Urinary bladder (tissue), 3 donors: ENCODE measurements at regions not wholly inside any gene's neighbourhood (a gene's known extent, or its start where the extent isn't known, plus 50 kb on each side); places are given as distances from the start of the nearest gene placed in this dataset.

ENCODE experiments used
- DNase-seq: peaks from one replicate; pipeline ENCODE4 v3.0.0-alpha.2; 2015; ENCODE audit errors: extremely low spot score
- H3K27ac ChIP-seq: one replicate; pipeline ENCODE4 v1.5.1; 2013; ENCODE audit warnings: low read depth, mild to moderate bottlenecking, moderate library complexity
- H3K36me3 ChIP-seq: one replicate; pipeline ENCODE4 v1.6.1; 2013; ENCODE audit warnings: mild to moderate bottlenecking, moderate library complexity; ENCODE audit not compliant: insufficient read depth
- H3K4me1 ChIP-seq: one replicate; pipeline ENCODE4 v1.6.1; 2013; ENCODE audit warnings: mild to moderate bottlenecking, moderate library complexity; ENCODE audit not compliant: insufficient read depth
- H3K4me3 ChIP-seq: one replicate; pipeline ENCODE4 v1.5.1; 2013; ENCODE audit warnings: low read depth, low read length
- WGBS: extraction: QIAGEN DNeasy Blood & Tissue Kit; methylation state at CpG from one replicate; pipeline ENCODE4 v1.1.7; 2013; 5-methylcytosine and 5-hydroxymethylcytosine counted together
- donor health status: healthy with polysubstance abuse.
- donor health status: healthy.

DNA sequence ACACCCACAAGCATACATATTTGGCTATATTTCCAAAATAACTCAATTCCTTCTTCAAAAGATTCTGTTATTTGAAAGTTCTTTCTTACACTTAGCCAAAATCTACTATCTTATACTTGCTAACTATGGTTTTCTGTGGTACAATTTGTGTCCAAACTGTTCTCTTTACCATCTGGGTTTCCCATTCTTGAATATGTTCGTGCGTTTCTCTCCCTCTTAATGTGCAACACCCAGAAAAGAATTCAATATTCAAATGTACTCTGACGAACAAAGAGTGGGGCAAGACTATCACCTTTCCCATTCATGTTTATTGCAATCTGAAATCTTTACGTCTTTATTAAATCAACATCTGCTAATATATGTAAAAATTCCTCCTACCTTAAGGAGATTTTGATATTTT, 912.7 kb downstream of the FAT4 start:
- WGBS = 95% methylated on average over 4 of the region's 4 CpGs
- no peak overlapping the region for H3K4me3 ChIP-seq
- DNase-seq = no peak
- H3K27ac ChIP-seq = no peak overlapping the region
- no peaks in the 10 kb centered on the region for H3K4me1 ChIP-seq
- no peaks in the 10 kb centered on the region for H3K36me3 ChIP-seq

GRCh38 chr4:126230269-126230668, 915.5 kb downstream of the FAT4 start:
- H3K4me1 ChIP-seq = no peaks in the 10 kb centered on the region
- WGBS = 97% methylated on average over 1 of the region's 1 CpG
- no peaks in the 10 kb centered on the region for H3K36me3 ChIP-seq
- no peak overlapping the region for H3K4me3 ChIP-seq
- no peak overlapping the region for H3K27ac ChIP-seq
- no peak for DNase-seq

DNA sequence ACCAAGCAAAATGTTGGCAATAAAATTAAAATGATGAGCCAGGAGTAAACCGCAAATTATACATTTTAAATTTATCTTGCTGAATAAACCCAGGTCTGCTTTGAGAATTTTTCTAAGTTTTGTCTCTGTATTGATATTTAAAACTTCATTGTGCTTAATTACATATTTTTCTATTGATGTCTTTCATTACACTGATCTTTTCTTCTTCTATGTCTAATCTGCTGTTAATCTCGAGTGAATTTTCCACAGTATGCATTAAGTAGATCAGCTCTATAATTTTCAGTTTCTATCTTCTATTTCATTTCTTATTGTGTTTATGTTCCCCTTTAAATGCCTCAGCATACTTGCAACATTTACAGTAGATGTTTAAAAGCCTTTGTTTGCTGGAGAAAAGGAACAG, 918.7 kb downstream of the FAT4 start:
- Histone ChIP-seq H3K4me1 (no peaks in the 10 kb centered on the region), H3K36me3 (no peaks in the 10 kb centered on the region), H3K4me3 (no peak overlapping the region), H3K27ac (no peak overlapping the region)
- DNase-seq = no peak
- 94% methylated on average over 2 of the region's 2 CpGs for WGBS

GRCh38 chr4:126238013-126238412, 923.3 kb downstream of the FAT4 start:
- DNase-seq = no peak
- Histone ChIP-seq H3K36me3 (no peaks in the 10 kb centered on the region), H3K27ac (no peak overlapping the region), H3K4me3 (no peak overlapping the region), H3K4me1 (no peaks in the 10 kb centered on the region)

DNA sequence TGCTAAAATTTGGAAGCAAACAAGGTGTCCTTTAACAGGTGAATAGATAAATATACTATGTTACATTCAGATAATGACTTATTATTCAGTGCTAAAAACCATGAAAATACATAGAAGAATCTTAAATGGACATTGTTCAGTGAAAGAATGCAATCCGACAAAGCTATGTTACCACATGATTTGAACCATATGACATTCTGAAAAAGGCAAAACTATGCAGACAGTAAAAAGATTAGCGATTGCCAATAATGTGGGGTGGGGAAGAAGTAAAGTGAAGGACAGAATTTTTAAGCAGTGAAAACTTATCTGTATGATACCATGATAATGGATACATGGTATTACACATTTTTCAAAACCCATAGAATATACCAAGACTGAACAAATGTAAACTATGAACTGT, 926.9 kb downstream of the FAT4 start:
- Histone ChIP-seq H3K27ac (no peak overlapping the region), H3K4me3 (no peak overlapping the region)
- WGBS = 63% methylated on average over 2 of the region's 2 CpGs

DNA sequence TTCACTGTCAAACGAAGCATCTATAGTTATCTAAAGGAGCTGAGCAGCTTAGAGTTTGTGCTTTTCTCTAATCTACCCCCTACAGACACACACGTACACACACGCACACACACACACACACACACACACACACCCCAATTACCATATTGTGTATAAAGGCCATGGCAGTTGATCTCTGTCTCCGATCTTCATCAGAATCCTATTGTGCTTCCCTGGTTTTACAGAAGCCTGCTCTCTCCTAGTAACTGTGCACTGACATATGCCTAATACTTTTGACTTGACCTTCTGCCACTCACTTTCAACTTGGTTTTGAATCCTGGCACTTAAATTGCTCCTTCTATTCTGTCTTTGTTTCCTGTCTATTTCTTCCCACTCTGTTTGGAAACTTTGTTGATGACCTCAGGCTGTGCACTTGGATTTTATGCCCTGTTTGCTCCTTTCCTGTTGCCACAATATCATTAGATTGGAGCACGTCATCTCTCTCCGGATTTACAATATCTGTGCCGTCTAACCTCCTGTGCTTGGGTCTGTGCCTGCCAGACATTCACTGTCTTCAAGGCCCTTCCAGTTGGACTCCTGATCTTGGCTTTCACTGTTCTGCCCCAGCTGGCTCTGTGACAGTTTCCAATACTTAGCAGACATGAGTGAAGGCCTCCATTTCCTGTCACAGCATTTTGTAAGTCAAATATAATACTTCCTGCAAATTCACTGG, 928.1 kb downstream of the FAT4 start:
- 61% methylated on average over 7 of the region's 7 CpGs for WGBS
- Histone ChIP-seq H3K4me1 (no peaks in the 10 kb centered on the region), H3K4me3 (no peak overlapping the region), H3K36me3 (no peaks in the 10 kb centered on the region), H3K27ac (no peak overlapping the region)
- no peak for DNase-seq

More for the DNA sequence above, 926.9 kb downstream of the FAT4 start:
- H3K4me1 ChIP-seq = no peaks in the 10 kb centered on the region
- H3K36me3 ChIP-seq = no peaks in the 10 kb centered on the region
- no peak for DNase-seq

DNA sequence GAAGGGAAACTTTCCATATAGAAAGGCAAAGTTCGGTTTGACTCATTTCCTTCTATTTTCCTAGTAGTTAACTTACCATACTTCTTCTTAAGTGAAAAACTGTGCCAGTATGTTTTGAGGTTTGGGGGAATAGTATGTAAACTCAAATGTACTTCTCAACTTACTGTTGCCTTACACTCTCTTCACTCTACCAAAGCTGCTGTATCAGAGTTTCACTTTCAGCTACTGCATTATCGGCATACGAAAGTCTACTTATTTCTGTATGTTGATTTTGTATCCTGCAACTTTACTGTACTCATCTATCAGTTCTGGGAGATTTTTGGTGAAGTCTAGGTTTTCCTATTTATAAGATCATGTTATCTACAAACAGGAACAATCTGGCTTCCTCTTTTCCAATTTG, 932.7 kb downstream of the FAT4 start:
- Histone ChIP-seq H3K36me3 (no peaks in the 10 kb centered on the region), H3K27ac (no peak overlapping the region), H3K4me3 (no peak overlapping the region), H3K4me1 (no peaks in the 10 kb centered on the region)
- no peak for DNase-seq
- 93% methylated on average over 3 of the region's 3 CpGs for WGBS

DNA sequence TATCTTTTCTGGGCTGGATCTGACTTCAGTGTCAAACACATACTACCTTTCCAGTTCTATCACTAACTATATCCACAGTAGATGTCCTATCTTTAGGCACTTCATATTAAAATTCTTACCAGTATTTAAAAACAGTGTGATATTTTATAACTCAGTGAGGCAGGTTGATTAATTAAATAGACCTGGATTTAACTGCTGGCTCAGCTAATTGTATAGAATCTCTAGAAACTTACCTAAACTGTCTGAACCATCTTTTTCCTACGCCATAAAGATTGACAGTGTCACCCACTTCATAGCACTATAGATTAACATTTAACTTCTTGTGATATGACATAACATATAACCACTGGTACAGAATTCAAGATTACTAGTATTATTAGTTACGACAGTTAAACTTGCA, 935.3 kb downstream of the FAT4 start:
- no peak for DNase-seq
- Histone ChIP-seq H3K36me3 (no peaks in the 10 kb centered on the region), H3K4me3 (no peak overlapping the region)

GRCh38 chr4:126251169-126251568, 936.4 kb downstream of the FAT4 start:
- no peak for DNase-seq
- Histone ChIP-seq H3K4me3 (no peak overlapping the region), H3K36me3 (no peaks in the 10 kb centered on the region), H3K4me1 (no peaks in the 10 kb centered on the region), H3K27ac (no peak overlapping the region)

More for the DNA sequence above, 935.3 kb downstream of the FAT4 start:
- H3K27ac ChIP-seq = no peak overlapping the region
- no peaks in the 10 kb centered on the region for H3K4me1 ChIP-seq
- 97% methylated on average over 2 of the region's 2 CpGs for WGBS

DNA sequence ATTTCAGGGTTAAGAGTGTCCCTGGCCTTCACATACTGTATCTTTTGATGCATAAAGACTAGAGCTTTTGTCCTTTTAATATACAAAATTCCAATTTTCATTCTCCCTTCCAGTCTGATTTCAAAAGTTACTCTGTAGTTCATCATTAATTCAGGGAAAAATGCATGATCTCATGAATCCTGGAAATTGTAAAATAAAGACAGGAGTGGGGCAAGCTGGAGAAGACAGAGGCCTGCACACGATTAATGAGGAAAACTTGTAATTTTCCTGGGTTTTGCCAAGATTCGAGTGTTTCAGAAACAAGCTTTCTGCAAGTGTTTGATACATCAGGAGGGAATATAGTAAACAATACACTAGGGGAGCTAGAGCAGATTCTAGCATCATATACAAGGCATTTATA, 947.9 kb downstream of the FAT4 start:
- 58% methylated on average over 2 of the region's 2 CpGs for WGBS
- DNase-seq = no peak
- H3K4me3 ChIP-seq = no peak overlapping the region
- no peak overlapping the region for H3K27ac ChIP-seq
- no peaks in the 10 kb centered on the region for H3K4me1 ChIP-seq
- H3K36me3 ChIP-seq = no peaks in the 10 kb centered on the region

DNA sequence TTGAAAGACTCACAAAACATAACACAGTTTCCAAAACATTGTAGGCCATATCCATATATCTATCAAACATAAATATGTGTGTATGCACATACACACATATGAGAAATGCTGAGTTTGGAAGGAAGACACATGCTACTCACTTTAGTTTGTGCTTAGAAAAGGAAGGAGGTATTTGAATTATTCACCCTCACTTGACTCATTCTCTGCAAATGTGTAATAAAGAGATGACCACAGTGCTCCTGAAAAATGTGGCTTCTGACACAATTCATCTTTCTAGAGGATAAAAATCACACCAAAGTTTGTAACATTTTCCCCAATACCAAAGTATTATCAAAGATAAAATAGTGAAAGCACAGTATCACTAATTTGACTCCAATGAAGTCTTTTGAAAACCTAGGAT, 950.1 kb downstream of the FAT4 start:
- H3K4me3 ChIP-seq = no peak overlapping the region
- DNase-seq = no peak
- H3K4me1 ChIP-seq = no peaks in the 10 kb centered on the region
- no peak overlapping the region for H3K27ac ChIP-seq
- H3K36me3 ChIP-seq = no peaks in the 10 kb centered on the region

GRCh38 chr4:126265888-126266287, 951.1 kb downstream of the FAT4 start:
- Histone ChIP-seq H3K4me3 (no peak overlapping the region), H3K27ac (no peak overlapping the region), H3K36me3 (no peaks in the 10 kb centered on the region), H3K4me1 (no peaks in the 10 kb centered on the region)
- DNase-seq = no peak

GRCh38 chr4:126267689-126268088, 952.9 kb downstream of the FAT4 start:
- DNase-seq = no peak

GRCh38 chr4:126268106-126268505, 953.4 kb downstream of the FAT4 start:
- Histone ChIP-seq H3K4me1 (no peaks in the 10 kb centered on the region), H3K36me3 (no peaks in the 10 kb centered on the region), H3K27ac (no peak overlapping the region), H3K4me3 (no peak overlapping the region)
- DNase-seq = no peak

More at GRCh38 chr4:126267689-126268088, 952.9 kb downstream of the FAT4 start:
- no peak overlapping the region for H3K4me3 ChIP-seq
- WGBS = 66% methylated on average over 1 of the region's 1 CpG
- H3K27ac ChIP-seq = no peak overlapping the region
- no peaks in the 10 kb centered on the region for H3K4me1 ChIP-seq
- H3K36me3 ChIP-seq = no peaks in the 10 kb centered on the region

DNA sequence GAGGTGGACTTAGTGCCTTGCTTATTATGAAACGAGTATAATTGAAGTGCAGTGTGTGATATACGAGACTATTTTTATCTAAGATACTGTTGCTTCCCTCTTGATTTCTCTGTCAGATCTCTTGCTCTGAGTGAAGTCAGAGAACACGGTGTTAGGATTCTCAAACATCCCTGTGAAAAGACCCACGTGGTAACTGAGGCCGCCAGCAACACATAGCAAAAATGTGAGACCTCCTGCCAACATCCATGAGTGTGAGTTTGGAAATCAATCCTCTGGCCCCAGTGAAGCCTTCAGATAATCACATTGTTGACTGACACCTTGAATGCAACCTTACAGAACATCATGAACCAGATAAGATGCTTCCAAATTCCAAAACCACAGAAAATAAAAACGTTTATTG, 954.4 kb downstream of the FAT4 start:
- H3K4me3 ChIP-seq = no peak overlapping the region
- no peaks in the 10 kb centered on the region for H3K4me1 ChIP-seq
- H3K27ac ChIP-seq = no peak overlapping the region
- H3K36me3 ChIP-seq = no peaks in the 10 kb centered on the region
- DNase-seq = no peak
- WGBS = 41% methylated on average over 6 of the region's 6 CpGs
